GM12872 (cell line): ENCODE measurements at regions not wholly inside any gene's neighbourhood (a gene's known extent, or its start where the extent isn't known, plus 50 kb on each side); places are given as distances from the start of the nearest gene placed in this dataset.

Experiments used
- CTCF ChIP-seq: IDR thresholded peaks from 3 replicates; pipeline ENCODE4 v1.5.1; 2011; ENCODE audit warnings: low read depth, mild to moderate bottlenecking, low read length, moderate library complexity; ENCODE audit not compliant: insufficient read depth

DNA sequence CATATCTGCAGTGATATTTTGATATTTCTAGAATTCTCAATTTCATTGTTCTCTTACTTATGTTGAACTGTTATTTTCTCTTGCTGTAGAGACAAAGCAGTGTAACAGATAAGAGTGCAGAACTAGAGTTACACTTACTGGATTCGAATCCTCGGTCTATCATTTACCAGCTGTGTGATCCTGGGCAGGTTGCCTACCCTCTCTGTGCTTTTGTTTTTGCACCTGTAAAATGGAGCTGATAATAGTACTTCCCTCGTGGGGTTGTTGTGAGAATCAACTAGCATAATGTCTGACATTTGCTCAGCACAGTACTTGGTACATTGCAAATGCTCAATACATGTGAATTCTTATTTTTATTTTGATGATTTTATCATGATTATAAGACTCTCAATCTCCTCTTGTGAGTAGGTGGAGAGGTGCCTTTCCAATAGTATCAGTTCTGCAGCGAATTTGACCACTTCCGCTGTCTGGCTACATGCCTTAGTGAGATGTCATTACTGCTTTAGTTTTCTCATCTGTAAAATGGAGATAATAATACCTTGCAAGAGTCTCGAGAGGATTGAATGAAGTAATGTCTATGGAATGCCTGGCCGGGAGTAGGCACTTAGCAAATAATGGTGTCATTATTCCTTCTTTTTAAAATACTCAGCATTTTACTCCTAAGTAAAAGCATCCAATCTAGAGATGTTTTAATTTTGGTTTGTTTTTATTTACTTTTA lies 312.2 kb upstream of the MAF start:
- TF ChIP-seq CTCF, result no peak

GRCh38 chr16:79911660-79912059 lies 311.1 kb upstream of the MAF start:
- TF ChIP-seq CTCF, result no peak

DNA sequence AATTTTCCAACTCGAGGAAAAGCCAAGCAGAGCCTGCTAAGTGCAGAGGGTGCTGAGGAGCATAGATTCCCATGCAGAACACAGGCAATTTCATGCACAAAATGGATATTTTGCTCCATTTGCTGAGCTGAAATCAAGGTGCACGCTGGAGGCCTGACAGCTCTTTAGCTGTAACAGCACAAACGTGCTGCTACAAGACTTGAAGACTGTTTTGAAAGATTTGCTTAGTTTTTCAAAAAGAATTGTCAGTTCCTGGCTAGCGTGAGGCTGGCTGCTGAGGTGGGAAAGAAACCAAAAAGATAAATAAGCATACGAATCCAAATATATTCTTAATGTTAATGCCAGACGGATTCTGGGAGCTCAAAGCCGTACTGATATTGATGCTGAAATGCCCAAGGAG lies 309.0 kb upstream of the MAF start:
- TF ChIP-seq CTCF, result no peak

- TF ChIP-seq CTCF, result no peak
Measured at GRCh38 chr16:79903471-79903870, 302.9 kb upstream of the MAF start.

- no peak for TF ChIP-seq CTCF
Measured at GRCh38 chr16:79902351-79902750, 301.8 kb upstream of the MAF start.

- TF ChIP-seq CTCF, result no peak
Measured at GRCh38 chr16:79901522-79901921, 301.0 kb upstream of the MAF start.

DNA sequence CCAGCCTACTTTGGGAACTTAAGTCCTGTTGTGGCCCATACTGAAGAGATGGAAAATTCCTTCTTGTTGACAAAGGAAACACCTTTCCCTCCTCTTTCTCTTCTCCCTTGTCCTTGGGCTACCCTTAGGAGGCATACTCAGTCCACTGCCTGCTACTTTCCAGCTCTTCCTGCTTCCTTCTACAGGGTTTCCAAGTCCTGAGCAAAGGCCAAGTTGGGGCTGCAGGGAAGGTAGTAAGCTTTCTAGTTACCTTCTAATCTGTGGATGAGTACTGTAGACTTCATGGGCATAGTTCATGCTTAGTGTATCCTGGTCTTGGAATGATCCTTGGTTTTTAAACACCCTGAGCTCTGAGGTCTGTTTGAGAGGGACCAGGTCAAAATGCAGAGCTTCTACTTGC lies 299.2 kb upstream of the MAF start:
- TF ChIP-seq CTCF, result no peak
